ENCODE measurements at regions not wholly inside any gene's neighbourhood (a gene's known extent, or its start where the extent isn't known, plus 50 kb on each side); places are given as distances from the start of the nearest gene placed in this dataset.

DNA sequence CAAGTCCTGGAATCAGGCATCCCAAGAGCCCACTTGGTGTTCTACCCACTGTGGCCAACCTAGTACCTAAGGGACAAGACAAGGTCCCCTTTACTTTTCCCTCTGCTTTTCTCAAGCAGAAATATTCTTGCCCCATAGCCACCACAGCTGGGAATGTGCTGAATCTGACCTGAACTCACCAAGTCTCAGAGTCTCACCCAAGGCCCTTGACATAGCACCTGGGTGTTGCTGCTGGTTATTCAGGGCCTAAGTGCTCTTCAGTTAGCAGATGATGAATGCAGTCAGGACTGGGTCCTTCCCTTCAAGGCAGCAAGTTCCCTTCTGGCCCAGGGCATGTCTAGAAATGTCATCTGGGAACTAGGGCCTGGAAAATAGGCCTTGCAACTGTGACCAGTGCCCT lies 201.8 kb upstream of the SERP2 start:
- Mint-ChIP-seq H3K27ac (no peak overlapping the region), H3K27me3 (peaks cover 10% of the 10 kb centered on the region), H3K4me1 (no peaks in the 10 kb centered on the region), H3K4me3 (no peak overlapping the region), H3K36me3 (no peaks in the 10 kb centered on the region), H3K9me3 (no peaks in the 10 kb centered on the region)
- CTCF ChIA-PET: no interaction called here
- no peak for DNase-seq

DNA sequence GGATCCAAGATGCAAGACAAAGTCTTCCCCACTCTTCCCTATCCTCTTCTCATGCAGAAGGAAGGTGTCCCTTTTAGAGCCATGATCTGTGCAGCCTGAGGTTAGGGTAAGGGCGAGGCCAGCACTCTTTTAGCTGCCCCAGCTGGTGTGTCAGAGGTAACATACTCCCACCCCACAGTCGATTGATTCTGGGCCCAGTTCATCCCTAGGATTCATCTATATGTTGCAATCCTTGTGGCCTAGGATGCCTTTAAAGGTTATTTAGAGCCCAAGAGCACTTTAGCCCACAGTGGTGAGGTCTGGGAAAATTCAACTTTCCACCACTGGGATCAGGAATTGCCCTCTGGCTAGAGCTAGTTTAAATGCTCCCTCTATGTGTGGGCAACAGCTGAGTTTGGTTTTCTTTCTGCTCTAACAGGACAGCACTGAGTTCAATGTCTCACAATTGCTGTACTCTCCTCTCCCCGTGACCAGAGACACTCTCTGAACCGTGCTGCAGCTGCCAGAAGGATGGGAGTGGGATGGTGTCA lies 201.3 kb upstream of the SERP2 start:
- Mint-ChIP-seq H3K4me1 (no peaks in the 10 kb centered on the region), H3K9me3 (no peaks in the 10 kb centered on the region), H3K36me3 (no peaks in the 10 kb centered on the region), H3K27me3 (peaks cover 10% of the 10 kb centered on the region), H3K27ac (no peak overlapping the region), H3K4me3 (no peak overlapping the region)
- no peak for DNase-seq
- CTCF ChIA-PET: no interaction called here

DNA sequence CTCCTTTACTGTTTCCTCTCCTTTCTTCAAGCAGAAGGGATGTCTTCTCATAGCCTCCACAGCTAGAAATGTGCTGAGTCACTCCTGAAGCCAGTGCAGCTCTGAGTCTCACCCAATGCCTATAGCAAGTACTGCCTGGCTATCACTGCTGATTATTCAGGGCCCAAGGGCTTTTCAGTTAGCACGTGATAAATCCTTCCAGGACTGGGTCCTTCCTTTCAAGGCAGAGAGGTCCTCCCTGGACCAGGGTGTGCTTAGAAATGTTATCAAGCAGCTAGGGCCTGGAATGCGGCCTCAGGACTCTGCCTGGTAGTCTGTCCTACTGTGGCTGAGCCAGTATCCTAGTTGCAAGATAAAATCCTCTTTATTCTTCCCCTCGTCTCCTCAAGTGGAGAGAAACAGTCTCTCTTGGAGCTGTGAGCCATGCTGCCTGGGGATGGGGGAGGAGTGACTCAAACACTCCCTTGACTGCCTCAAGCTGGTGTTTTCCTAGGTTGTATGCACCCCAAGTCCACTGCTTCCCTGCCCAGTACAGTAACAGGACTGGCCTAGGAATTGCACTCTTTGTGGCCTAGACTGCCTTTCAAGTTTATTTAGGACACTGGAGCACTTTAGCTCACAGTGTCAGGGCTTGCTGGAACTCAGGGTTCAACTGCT lies 198.7 kb upstream of the SERP2 start:
- H3K36me3 Mint-ChIP-seq: no peaks in the 10 kb centered on the region
- H3K9me3 Mint-ChIP-seq: no peaks in the 10 kb centered on the region
- H3K4me1 Mint-ChIP-seq: no peaks in the 10 kb centered on the region
- no peak overlapping the region for H3K4me3 Mint-ChIP-seq
- no peak for DNase-seq
- H3K27ac Mint-ChIP-seq: no peak overlapping the region
- CTCF ChIA-PET: no interaction called here
- H3K27me3 Mint-ChIP-seq: peaks cover 6% of the 10 kb centered on the region

DNA sequence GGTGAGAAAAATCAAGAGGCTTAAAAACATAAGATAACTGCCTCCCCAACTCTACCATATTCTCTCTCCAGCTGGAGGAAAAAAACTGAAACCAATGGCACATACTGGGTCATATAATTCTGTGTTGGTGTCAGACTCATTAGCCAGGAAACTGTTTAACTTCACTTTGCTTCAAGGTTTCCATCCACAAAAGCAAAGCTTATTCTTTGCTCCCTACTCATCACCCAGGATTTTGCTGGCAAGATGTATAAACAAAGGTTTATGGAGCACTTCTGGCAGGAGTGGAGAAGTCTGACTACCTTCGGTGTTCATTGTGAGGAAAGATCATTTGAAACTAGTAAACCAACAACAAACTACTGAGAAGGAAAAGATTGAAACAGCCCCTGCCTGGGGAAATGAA lies 197.5 kb upstream of the SERP2 start:
- no peak for DNase-seq
- H3K36me3 Mint-ChIP-seq: no peaks in the 10 kb centered on the region
- no peaks in the 10 kb centered on the region for H3K4me1 Mint-ChIP-seq
- H3K27ac Mint-ChIP-seq: no peak overlapping the region
- H3K27me3 Mint-ChIP-seq: peaks cover 6% of the 10 kb centered on the region
- no peak overlapping the region for H3K4me3 Mint-ChIP-seq
- no peaks in the 10 kb centered on the region for H3K9me3 Mint-ChIP-seq
- CTCF ChIA-PET: interaction anchor here (0.5 kb wide), 1 partner anchor 481 kb away, joined by 3 read pairs; no protein-coding TSS in a partner anchor

DNA sequence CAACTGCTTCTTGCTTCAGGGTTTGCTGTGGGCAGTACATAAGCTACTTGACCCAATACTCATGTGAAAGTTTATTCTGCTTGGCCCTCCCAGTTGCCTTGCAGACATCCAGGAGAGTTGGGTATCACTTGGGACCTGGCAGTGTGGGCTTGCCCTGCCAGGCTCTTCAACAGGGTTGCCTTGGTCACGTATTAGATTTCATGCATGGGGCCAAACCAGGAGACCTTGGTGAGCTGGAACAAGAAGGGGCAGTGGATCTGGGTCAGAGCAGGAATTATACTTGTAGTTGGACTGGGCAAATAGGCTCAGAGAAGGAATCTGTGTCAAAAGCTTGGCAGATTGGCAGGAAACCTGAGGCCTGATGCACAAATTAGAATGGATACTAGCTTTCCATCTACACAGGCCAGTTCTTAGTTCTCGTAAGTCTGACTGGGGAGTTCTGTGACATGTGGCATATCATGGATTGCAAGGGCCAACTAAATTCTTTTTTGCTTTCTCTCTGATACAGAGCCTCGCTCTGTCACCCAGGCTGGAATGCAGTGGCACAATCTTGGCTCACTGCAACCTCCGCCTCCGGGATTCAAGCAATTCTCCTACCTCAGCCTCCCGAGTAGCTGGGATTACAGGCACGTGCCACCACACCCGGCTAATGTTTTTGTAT lies 192.6 kb upstream of the SERP2 start:
- CTCF ChIA-PET: no interaction called here
- no peaks in the 10 kb centered on the region for H3K9me3 Mint-ChIP-seq
- no peak for DNase-seq

DNA sequence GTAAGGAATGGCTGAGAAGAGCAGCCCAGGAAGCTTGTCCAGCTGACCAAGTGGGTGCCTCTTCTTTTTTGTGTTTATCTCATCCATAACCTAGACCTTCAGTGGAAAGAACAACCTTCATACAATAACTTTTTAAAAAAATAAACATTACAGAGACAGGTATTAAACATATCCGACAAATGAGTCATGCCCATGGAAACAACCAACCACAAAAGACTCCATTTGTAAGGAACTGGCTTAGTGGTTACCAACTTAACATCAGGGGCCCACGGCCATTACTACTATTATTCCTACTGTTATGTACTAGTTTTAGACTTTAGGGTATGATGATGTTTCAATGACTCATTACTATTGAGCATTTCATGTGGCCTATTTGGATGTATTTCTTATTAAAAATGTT lies 191.7 kb upstream of the SERP2 start:
- no peaks in the 10 kb centered on the region for H3K4me1 Mint-ChIP-seq
- no peaks in the 10 kb centered on the region for H3K36me3 Mint-ChIP-seq
- H3K4me3 Mint-ChIP-seq: no peak overlapping the region
- H3K27ac Mint-ChIP-seq: no peak overlapping the region
- no peaks in the 10 kb centered on the region for H3K9me3 Mint-ChIP-seq
- H3K27me3 Mint-ChIP-seq: peaks cover 11% of the 10 kb centered on the region
- CTCF ChIA-PET: no interaction called here
- no peak for DNase-seq

More for the DNA sequence above, 192.6 kb upstream of the SERP2 start:
- Mint-ChIP-seq H3K4me3 (no peak overlapping the region), H3K27me3 (peaks cover 11% of the 10 kb centered on the region), H3K4me1 (no peaks in the 10 kb centered on the region), H3K36me3 (no peaks in the 10 kb centered on the region), H3K27ac (no peak overlapping the region)

DNA sequence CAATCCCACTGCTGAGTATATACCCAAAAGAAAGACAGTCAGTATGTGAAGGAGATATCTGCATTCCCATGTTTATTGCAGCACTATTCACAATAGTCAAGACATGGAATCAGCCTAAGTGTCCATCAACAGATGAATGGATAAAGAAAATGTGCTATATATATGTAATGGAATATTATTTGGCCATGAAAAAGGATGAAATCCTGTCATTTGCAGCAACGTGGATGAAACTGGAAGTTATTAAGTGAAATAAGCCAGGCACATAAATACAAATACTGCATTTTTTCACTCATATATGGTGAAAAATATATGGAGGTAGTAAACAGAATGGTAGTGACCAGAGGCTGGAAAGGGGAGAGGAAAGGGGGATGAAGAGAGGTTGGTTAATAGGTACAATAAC lies 188.9 kb upstream of the SERP2 start:
- peaks cover 17% of the 10 kb centered on the region for H3K27me3 Mint-ChIP-seq
- no peaks in the 10 kb centered on the region for H3K4me1 Mint-ChIP-seq
- no peak for DNase-seq
- CTCF ChIA-PET: no interaction called here
- H3K27ac Mint-ChIP-seq: no peak overlapping the region
- no peaks in the 10 kb centered on the region for H3K9me3 Mint-ChIP-seq
- no peaks in the 10 kb centered on the region for H3K36me3 Mint-ChIP-seq
- no peak overlapping the region for H3K4me3 Mint-ChIP-seq

DNA sequence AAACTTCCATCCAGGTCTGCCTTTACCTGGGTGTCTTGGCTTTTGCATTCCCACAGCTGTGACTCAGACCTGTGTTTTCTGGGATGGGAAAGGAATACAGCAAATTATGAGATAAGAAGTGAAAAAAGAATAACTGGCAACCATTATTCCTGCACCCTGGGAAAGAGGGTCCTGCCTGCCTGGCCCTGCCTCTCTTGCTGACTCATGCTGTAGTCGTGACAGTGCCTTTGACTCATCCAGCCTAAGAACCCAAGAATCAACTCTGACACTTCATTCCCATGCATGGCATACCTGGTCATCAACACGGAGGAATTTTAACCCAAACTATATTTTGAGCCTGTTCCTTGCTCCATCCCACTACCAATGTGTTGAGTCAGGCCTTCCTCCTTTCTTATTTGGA lies 185.4 kb upstream of the SERP2 start:
- DNase-seq: no peak
- H3K4me3 Mint-ChIP-seq: no peak overlapping the region
- H3K9me3 Mint-ChIP-seq: no peaks in the 10 kb centered on the region
- H3K36me3 Mint-ChIP-seq: no peaks in the 10 kb centered on the region
- peaks cover 10% of the 10 kb centered on the region for H3K4me1 Mint-ChIP-seq
- no peak overlapping the region for H3K27ac Mint-ChIP-seq
- peaks cover 33% of the 10 kb centered on the region for H3K27me3 Mint-ChIP-seq
- CTCF ChIA-PET: no interaction called here

DNA sequence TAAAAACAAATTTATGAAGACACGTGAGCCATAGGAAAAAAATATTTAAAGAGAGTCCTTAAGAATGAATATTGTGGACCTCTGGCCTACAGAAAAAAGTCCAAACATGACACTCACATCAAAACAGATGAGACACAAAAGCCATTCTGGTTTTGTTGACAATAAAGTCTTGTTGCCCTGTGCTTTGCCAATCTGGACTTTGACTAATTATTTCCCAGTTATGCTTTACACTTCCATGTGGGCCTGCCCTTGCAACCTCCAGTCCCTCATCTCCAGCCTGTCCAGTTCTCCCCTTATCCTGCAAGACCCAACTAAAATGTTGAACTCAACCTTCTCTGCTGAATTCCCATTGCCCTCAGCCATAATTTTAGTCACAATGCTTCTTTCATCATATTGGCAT lies 184.5 kb upstream of the SERP2 start:
- H3K4me3 Mint-ChIP-seq: no peak overlapping the region
- CTCF ChIA-PET: no interaction called here

DNA sequence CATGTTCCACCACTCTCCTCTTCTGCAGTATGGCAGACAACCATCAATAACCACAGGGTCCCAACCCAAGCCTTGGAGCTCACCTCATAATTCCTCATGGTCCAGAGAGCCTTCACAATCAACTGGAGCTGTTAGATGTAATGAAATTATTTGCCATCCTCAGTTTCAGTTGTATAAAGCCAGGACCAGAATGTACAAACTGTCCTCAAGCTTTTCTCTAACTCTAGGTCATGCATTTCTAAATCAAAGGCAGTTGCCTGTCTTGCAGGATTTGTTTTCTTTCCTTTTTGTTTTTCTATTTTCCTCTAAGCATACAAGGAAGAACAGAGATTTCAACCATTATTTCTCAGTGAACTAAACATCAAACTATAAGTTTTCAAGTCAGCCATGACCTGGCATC lies 182.5 kb upstream of the SERP2 start:
- no peak overlapping the region for H3K27ac Mint-ChIP-seq
- H3K27me3 Mint-ChIP-seq: peaks cover 35% of the 10 kb centered on the region
- no peaks in the 10 kb centered on the region for H3K9me3 Mint-ChIP-seq
- peaks cover 24% of the 10 kb centered on the region for H3K4me1 Mint-ChIP-seq
- DNase-seq: no peak
- CTCF ChIA-PET: interaction anchor here (0.6 to 2.8 kb wide), 8 partner anchors 45 to 285 kb away, joined by 3 to 18 read pairs (median 4); no protein-coding TSS in a partner anchor
- H3K36me3 Mint-ChIP-seq: no peaks in the 10 kb centered on the region
- H3K4me3 Mint-ChIP-seq: no peak overlapping the region

More for the DNA sequence above, 184.5 kb upstream of the SERP2 start:
- Mint-ChIP-seq H3K27ac (no peak overlapping the region), H3K36me3 (no peaks in the 10 kb centered on the region), H3K27me3 (peaks cover 35% of the 10 kb centered on the region), H3K9me3 (no peaks in the 10 kb centered on the region), H3K4me1 (peaks cover 10% of the 10 kb centered on the region)
- DNase-seq: no peak

DNA sequence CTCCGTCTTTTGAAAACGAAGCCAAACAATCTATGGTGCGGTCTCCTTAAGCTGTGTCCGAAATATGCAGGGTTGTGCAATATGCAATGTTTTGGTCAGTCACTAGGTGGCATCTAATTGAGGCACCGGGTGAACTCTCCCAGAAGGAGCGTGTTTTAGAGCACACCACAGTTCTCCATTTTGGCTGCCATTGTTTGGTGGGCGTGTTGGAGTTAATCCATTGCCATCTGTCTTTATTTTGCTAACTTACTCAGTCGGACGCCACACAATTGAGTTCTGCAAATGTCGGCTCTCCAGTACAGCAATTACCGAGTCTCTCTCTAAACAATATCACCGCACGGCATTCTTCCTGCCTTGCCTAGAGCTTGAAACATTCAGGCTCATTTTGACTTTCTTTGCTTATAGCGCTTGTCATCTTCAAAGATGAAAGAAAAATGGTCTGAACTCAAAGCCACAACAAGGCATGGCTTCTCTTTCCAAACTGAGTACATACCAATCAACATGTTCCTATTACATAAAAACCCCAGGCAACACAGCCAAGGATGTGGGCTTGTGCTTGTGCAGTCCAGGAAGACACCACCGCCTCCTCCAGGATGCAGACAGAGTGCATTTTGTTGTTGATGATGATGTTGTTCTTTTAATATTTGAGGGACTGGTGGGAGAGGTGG lies 182.0 kb upstream of the SERP2 start:
- Mint-ChIP-seq H3K27ac (peak overlapping the region; percentile 66), H3K9me3 (no peaks in the 10 kb centered on the region), H3K27me3 (peaks cover 35% of the 10 kb centered on the region), H3K36me3 (no peaks in the 10 kb centered on the region), H3K4me1 (peaks cover 29% of the 10 kb centered on the region), H3K4me3 (no peak overlapping the region)
- peak; percentile 54 for DNase-seq
- CTCF ChIA-PET: interaction anchor here (0.6 to 2.8 kb wide), 8 partner anchors 45 to 286 kb away, joined by 3 to 18 read pairs (median 4); no protein-coding TSS in a partner anchor

DNA sequence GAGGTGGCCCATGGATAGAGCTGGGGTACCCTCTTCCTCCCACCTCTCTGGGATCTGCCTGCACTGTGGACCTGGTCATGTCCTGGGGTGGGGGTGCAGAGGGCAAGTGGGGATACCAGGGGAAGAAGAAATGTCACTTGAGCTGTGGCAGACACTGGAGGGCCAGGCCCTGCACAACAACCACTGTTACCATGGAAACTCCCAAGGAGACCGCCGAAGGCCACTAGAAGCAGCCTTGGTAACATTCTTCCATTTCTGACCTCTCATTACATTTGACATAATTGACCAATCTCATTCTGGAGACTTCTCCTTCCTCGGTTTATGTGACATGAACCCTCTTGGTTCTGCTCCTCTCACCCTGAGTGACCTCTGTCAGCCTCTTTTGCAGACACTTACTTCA lies 179.9 kb upstream of the SERP2 start:
- peaks cover 32% of the 10 kb centered on the region for H3K27me3 Mint-ChIP-seq
- CTCF ChIA-PET: no interaction called here
- H3K4me1 Mint-ChIP-seq: peaks cover 50% of the 10 kb centered on the region
- no peaks in the 10 kb centered on the region for H3K36me3 Mint-ChIP-seq
- no peaks in the 10 kb centered on the region for H3K9me3 Mint-ChIP-seq
- H3K27ac Mint-ChIP-seq: no peak overlapping the region
- DNase-seq: no peak
- no peak overlapping the region for H3K4me3 Mint-ChIP-seq

DNA sequence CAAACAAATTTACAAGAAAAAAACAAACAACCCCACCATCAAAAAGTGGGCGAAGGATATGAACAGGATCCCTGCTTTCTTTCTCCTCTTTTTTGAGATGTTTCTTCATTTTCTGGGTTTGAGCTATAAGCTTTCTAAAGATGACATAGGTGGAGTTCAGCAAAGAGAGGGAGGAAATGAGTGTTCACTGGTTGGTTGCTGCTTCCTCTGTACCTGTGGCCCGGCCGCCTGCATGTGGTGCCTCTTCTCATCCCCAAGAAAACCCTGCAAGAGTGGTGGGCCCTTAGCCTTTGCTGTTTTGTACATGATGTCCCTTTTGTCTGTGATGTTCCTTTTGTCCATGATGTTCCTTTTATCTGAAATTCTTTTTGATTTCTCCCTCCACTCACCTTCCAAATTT lies 178.4 kb upstream of the SERP2 start:
- DNase-seq: no peak
- no peaks in the 10 kb centered on the region for H3K36me3 Mint-ChIP-seq
- CTCF ChIA-PET: no interaction called here
- peaks cover 30% of the 10 kb centered on the region for H3K27me3 Mint-ChIP-seq
- no peaks in the 10 kb centered on the region for H3K9me3 Mint-ChIP-seq
- peaks cover 52% of the 10 kb centered on the region for H3K4me1 Mint-ChIP-seq
- H3K4me3 Mint-ChIP-seq: no peak overlapping the region
- no peak overlapping the region for H3K27ac Mint-ChIP-seq

DNA sequence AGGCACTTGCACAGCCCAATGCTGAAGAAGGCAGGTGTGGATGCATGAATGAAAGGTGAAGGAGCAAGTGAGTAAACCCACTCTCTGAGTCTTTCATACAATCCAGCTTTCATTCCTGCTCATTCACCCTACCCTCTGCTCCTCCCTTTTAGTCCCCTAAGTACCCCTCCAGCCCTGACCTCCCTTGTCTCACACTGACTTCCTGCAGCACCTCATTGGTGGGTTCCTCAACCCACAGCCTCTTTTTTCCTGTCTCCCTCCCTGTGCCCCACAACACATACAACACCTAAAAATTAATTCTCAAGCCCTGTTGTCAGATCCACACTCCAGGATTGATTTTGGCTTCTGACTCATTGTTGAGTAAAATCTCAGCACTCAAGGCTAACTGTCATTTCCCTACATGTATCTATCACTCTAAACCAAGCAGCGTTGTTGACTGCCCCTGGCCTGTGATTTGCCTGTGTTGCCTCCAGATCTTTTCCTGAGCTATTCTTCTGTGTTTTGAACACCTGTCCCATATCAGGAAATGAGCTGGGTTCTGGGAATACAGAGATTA lies 177.3 kb upstream of the SERP2 start:
- Mint-ChIP-seq H3K4me1 (peaks cover 52% of the 10 kb centered on the region), H3K27ac (no peak overlapping the region), H3K4me3 (no peak overlapping the region), H3K9me3 (no peaks in the 10 kb centered on the region), H3K27me3 (peaks cover 25% of the 10 kb centered on the region), H3K36me3 (no peaks in the 10 kb centered on the region)
- CTCF ChIA-PET: interaction anchor here (1.5 kb wide), 1 partner anchor 12 kb away, joined by 3 read pairs; no protein-coding TSS in a partner anchor
- DNase-seq: no peak

Measured in activated naive CD4-positive, alpha-beta T cell treated with anti-CD3 and anti-CD28 coated beads, Interleukin-2, amount 10 ng/mL, durations not matched to agents 7 days and 5 days (primary cell).